Stimulated activated CD8-positive, alpha-beta memory T cell treated with anti-CD3 and anti-CD28 coated beads, Interleukin-15, amount 100 ng/mL, for 48 hours (primary cell): ENCODE measurements at regions not wholly inside any gene's neighbourhood (a gene's known extent, or its start where the extent isn't known, plus 50 kb on each side); places are given as distances from the start of the nearest gene placed in this dataset.

Source experiments
- DNase-seq, 2 donors: peaks; one replicate each; pipeline ENCODE4 v3.0.0-alpha.2; 2020; ENCODE audit warnings: low read depth in 2 of 2

- DNase-seq, result no peak
These were observed 228.1 kb upstream of the KLF14 start for GRCh38 chr7:130962109-130962508.

GRCh38 chr7:130963339-130963738, 229.3 kb upstream of the KLF14 start:
- no peak for DNase-seq

GRCh38 chr7:130965515-130965914, 231.5 kb upstream of the KLF14 start:
- DNase-seq, result no peak

GRCh38 chr7:130966246-130967009, 232.4 kb upstream of the KLF14 start:
- DNase-seq, result no peak

GRCh38 chr7:130970196-130970595, 236.2 kb upstream of the KLF14 start:
- no peak for DNase-seq

- DNase-seq, result no peak
These were observed 236.7 kb upstream of the KLF14 start for GRCh38 chr7:130970696-130971095.

GRCh38 chr7:130971297-130971696, 237.3 kb upstream of the KLF14 start:
- DNase-seq, result peak; percentile 58 to 78

- DNase-seq, result no peak
These were observed 238.2 kb upstream of the KLF14 start for GRCh38 chr7:130972201-130972600.

- no peak for DNase-seq
These were observed 239.6 kb upstream of the KLF14 start for GRCh38 chr7:130973637-130974036.

GRCh38 chr7:130974169-130974568, 240.2 kb upstream of the KLF14 start:
- DNase-seq, result no peak

- no peak for DNase-seq
These were observed 240.8 kb upstream of the KLF14 start for GRCh38 chr7:130974794-130975193.

GRCh38 chr7:130975731-130976130, 241.7 kb upstream of the KLF14 start:
- DNase-seq, result no peak

- no peak for DNase-seq
These were observed 248.2 kb upstream of the KLF14 start for GRCh38 chr7:130982160-130982638.

GRCh38 chr7:130982651-130983050, 248.6 kb upstream of the KLF14 start:
- no peak for DNase-seq

GRCh38 chr7:130985361-130985760, 251.4 kb upstream of the KLF14 start:
- no peak for DNase-seq

- no peak for DNase-seq
These were observed 252.3 kb upstream of the KLF14 start for GRCh38 chr7:130986261-130986690.

GRCh38 chr7:130987092-130987491, 253.1 kb upstream of the KLF14 start:
- no peak for DNase-seq

GRCh38 chr7:130988443-130988842, 254.4 kb upstream of the KLF14 start:
- DNase-seq, result no peak

GRCh38 chr7:130989101-130989795, 255.2 kb upstream of the KLF14 start:
- DNase-seq, result no peak

GRCh38 chr7:130990178-130990832, 256.3 kb upstream of the KLF14 start:
- no peak for DNase-seq

- no peak for DNase-seq
These were observed 259.8 kb upstream of the KLF14 start for GRCh38 chr7:130993671-130994365.
